DOHH2 (cell line): ENCODE measurements at regions not wholly inside any gene's neighbourhood (a gene's known extent, or its start where the extent isn't known, plus 50 kb on each side); places are given as distances from the start of the nearest gene placed in this dataset.

ENCODE experiments used
- H3F3A ChIP-seq: fragments of 200-600 bp; sonication (generic), shearing (Covaris generic); 2 replicates; pipeline ENCODE4 v1.6.0; 2016; ENCODE audit warnings: antibody characterized with exemption, mild to moderate bottlenecking; ENCODE audit not compliant: control insufficient read depth, insufficient read depth
- H3K27ac ChIP-seq: fragments of 200-600 bp; sonication (generic); 2 replicates; pipeline ENCODE4 v1.5.1; 2014; ENCODE audit warnings: low read depth, mild to moderate bottlenecking, low read length, moderate library complexity
- H3K27me3 ChIP-seq: fragments of 200-600 bp; sonication (generic); 2 replicates; pipeline ENCODE4 v1.6.1; 2014; ENCODE audit warnings: mild to moderate bottlenecking, low read length, mixed read lengths; ENCODE audit not compliant: control insufficient read depth
- H3K36me3 ChIP-seq: fragments of 200-600 bp; sonication (generic); 2 replicates; pipeline ENCODE4 v1.6.1; 2014; ENCODE audit warnings: mild to moderate bottlenecking, low read length, moderate library complexity, mixed read lengths; ENCODE audit not compliant: control insufficient read depth
- H3K4me1 ChIP-seq: fragments of 200-600 bp; sonication (generic); 2 replicates; pipeline ENCODE4 v1.6.1; 2014; ENCODE audit warnings: mild to moderate bottlenecking, low read length, mixed read lengths; ENCODE audit not compliant: control insufficient read depth
- H3K4me2 ChIP-seq: fragments of 200-600 bp; sonication (generic); 2 replicates; pipeline ENCODE4 v1.6.0; 2014; ENCODE audit warnings: mild to moderate bottlenecking, low read length, moderate library complexity
- H3K4me3 ChIP-seq: fragments of 200-600 bp; sonication (generic); 2 replicates; pipeline ENCODE4 v1.5.1; 2014; ENCODE audit warnings: mild to moderate bottlenecking, low read length, mixed read lengths
- H3K79me2 ChIP-seq: fragments of 200-600 bp; sonication (generic); 2 replicates; pipeline ENCODE4 v1.6.1; 2014; ENCODE audit warnings: mild to moderate bottlenecking, low read length, mixed read lengths; ENCODE audit not compliant: control insufficient read depth
- H3K9me2 ChIP-seq: fragments of 200-600 bp; sonication (generic); replicated peaks from 2 replicates; pipeline ENCODE4 v1.6.1; 2014; ENCODE audit warnings: mild to moderate bottlenecking, low read length, mixed read lengths; ENCODE audit not compliant: control insufficient read depth
- H3K9me3 ChIP-seq: fragments of 200-600 bp; sonication (generic); 2 replicates; pipeline ENCODE4 v1.6.1; 2014; ENCODE audit warnings: antibody characterized with exemption, low read length, mixed read lengths; ENCODE audit not compliant: control insufficient read depth, insufficient read depth
- H4K20me1 ChIP-seq: fragments of 200-600 bp; sonication (generic); 2 replicates; pipeline ENCODE4 v1.6.0; 2014; ENCODE audit warnings: low read depth, mild to moderate bottlenecking, antibody characterized with exemption, low read length, moderate library complexity; ENCODE audit not compliant: control insufficient read depth, insufficient read depth
- CTCF ChIP-seq: fragments of 200-600 bp; sonication (generic); IDR thresholded peaks from one replicate; pipeline ENCODE4 v1.5.1; 2014; ENCODE audit warnings: antibody characterized with exemption, mild to moderate bottlenecking, low read depth, low read length; ENCODE audit not compliant: poor library complexity, severe bottlenecking
- EZH2phosphoT487 ChIP-seq: fragments of 200-600 bp; sonication (generic); IDR thresholded peaks from 2 replicates; pipeline ENCODE4 v1.6.1; 2017; ENCODE audit warnings: borderline replicate concordance, mild to moderate bottlenecking, antibody characterized with exemption, low read length, moderate library complexity, mixed read lengths

GRCh38 chr1:173276922-173277800, 70.0 kb upstream of the TNFSF4 start:
- H3K9me2 ChIP-seq = no peaks in the 10 kb centered on the region
- no peaks in the 10 kb centered on the region for H3K4me1 ChIP-seq
- no peaks in the 10 kb centered on the region for H3K27me3 ChIP-seq
- H3K4me2 ChIP-seq = no peak overlapping the region
- no peaks in the 10 kb centered on the region for H3K36me3 ChIP-seq
- no peaks in the 10 kb centered on the region for H3K79me2 ChIP-seq
- H3F3A ChIP-seq = no peaks in the 10 kb centered on the region
- H3K9me3 ChIP-seq = no peaks in the 10 kb centered on the region
- TF ChIP-seq EZH2phosphoT487 (no peak), CTCF (no peak)
- H3K27ac ChIP-seq = no peak overlapping the region
- H3K4me3 ChIP-seq = no peak overlapping the region
- no peaks in the 10 kb centered on the region for H4K20me1 ChIP-seq

GRCh38 chr1:173280899-173281660, 73.9 kb upstream of the TNFSF4 start:
- no peak for TF ChIP-seq CTCF
- TF ChIP-seq EZH2phosphoT487 = no peak
- no peak overlapping the region for H3K4me2 ChIP-seq

GRCh38 chr1:173285048-173285447, 77.9 kb upstream of the TNFSF4 start:
- H3F3A ChIP-seq = no peaks in the 10 kb centered on the region
- no peak overlapping the region for H3K27ac ChIP-seq
- H3K27me3 ChIP-seq = no peaks in the 10 kb centered on the region
- H3K79me2 ChIP-seq = no peaks in the 10 kb centered on the region
- H3K36me3 ChIP-seq = no peaks in the 10 kb centered on the region
- no peak overlapping the region for H3K4me2 ChIP-seq
- no peaks in the 10 kb centered on the region for H3K9me3 ChIP-seq
- no peak overlapping the region for H3K4me3 ChIP-seq
- H3K4me1 ChIP-seq = peaks cover 6% of the 10 kb centered on the region
- TF ChIP-seq CTCF (no peak), EZH2phosphoT487 (no peak)
- H3K9me2 ChIP-seq = no peaks in the 10 kb centered on the region
- H4K20me1 ChIP-seq = no peaks in the 10 kb centered on the region

More at GRCh38 chr1:173280899-173281660, 73.9 kb upstream of the TNFSF4 start:
- Histone ChIP-seq H3K27ac (no peak overlapping the region), H4K20me1 (no peaks in the 10 kb centered on the region), H3K27me3 (no peaks in the 10 kb centered on the region), H3K9me3 (no peaks in the 10 kb centered on the region), H3K36me3 (no peaks in the 10 kb centered on the region), H3K4me1 (peaks cover 6% of the 10 kb centered on the region), H3F3A (no peaks in the 10 kb centered on the region), H3K79me2 (no peaks in the 10 kb centered on the region), H3K4me3 (no peak overlapping the region), H3K9me2 (no peaks in the 10 kb centered on the region)
